Coronary artery (tissue), 2 donors: ENCODE measurements at regions not wholly inside any gene's neighbourhood (a gene's known extent, or its start where the extent isn't known, plus 50 kb on each side); places are given as distances from the start of the nearest gene placed in this dataset.

ENCODE experiments used
- DNase-seq: peaks from one replicate; pipeline ENCODE4 v3.0.0-alpha.2; 2017; ENCODE audit warnings: low spot score
- H3K27ac ChIP-seq, 2 donors: fragments of 200-600 bp; sonication (generic); one replicate each; pipeline ENCODE4 v1.5.1; 2016 to 2019
- H3K4me3 ChIP-seq: fragments of 200-600 bp; sonication (generic); 2 replicates; pipeline ENCODE4 v1.5.1; 2016; ENCODE audit warnings: mild to moderate bottlenecking, moderate library complexity
- TF ChIP-seq, protein P1 (sequence below): fragments of 200-600 bp; sonication (generic); IDR thresholded peaks from one replicate; pipeline ENCODE4 v1.5.1; 2019; ENCODE audit warnings: antibody characterized with exemption

- TF ChIP-seq, protein P1, sequence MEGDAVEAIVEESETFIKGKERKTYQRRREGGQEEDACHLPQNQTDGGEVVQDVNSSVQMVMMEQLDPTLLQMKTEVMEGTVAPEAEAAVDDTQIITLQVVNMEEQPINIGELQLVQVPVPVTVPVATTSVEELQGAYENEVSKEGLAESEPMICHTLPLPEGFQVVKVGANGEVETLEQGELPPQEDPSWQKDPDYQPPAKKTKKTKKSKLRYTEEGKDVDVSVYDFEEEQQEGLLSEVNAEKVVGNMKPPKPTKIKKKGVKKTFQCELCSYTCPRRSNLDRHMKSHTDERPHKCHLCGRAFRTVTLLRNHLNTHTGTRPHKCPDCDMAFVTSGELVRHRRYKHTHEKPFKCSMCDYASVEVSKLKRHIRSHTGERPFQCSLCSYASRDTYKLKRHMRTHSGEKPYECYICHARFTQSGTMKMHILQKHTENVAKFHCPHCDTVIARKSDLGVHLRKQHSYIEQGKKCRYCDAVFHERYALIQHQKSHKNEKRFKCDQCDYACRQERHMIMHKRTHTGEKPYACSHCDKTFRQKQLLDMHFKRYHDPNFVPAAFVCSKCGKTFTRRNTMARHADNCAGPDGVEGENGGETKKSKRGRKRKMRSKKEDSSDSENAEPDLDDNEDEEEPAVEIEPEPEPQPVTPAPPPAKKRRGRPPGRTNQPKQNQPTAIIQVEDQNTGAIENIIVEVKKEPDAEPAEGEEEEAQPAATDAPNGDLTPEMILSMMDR, result no peak
- Histone ChIP-seq H3K27ac (no peak overlapping the region), H3K4me3 (no peak overlapping the region)
- peak; percentile 60 for DNase-seq
These were observed 142.9 kb upstream of the WNT4 start for GRCh38 chr1:22285549-22286396.

GRCh38 chr1:22286491-22286890 is 143.6 kb upstream of the WNT4 start:
- DNase-seq, result peak; percentile 17
- Histone ChIP-seq H3K27ac (no peak overlapping the region), H3K4me3 (no peak overlapping the region)
- TF ChIP-seq, protein P1, result no peak

DNA sequence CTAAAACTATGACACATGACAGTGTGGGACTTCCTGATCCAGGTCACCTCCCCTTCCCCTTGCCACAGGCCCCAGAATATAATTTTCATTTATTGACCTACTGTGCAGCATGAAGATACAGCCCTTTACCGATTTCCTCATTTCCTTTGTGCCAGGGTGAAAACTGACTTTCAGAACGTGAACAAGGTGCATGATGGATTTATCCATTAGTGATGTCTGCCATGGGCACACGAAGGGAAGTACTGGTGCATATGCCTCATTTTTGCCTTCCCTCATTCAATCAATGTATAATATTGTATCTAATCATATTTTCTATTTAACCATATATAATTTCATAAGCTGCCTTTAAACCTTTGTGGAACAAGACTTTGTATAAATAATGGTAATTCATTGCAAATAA is 144.4 kb upstream of the WNT4 start:
- Histone ChIP-seq H3K4me3 (no peak overlapping the region), H3K27ac (no peak overlapping the region)
- TF ChIP-seq, protein P1, result no peak
- no peak for DNase-seq

- peak; percentile 62 for DNase-seq
- H3K4me3 ChIP-seq, result no peak overlapping the region
- no peak overlapping the region for H3K27ac ChIP-seq
- TF ChIP-seq, protein P1, result no peak
These were observed 145.1 kb upstream of the WNT4 start for GRCh38 chr1:22287946-22288520.

DNA sequence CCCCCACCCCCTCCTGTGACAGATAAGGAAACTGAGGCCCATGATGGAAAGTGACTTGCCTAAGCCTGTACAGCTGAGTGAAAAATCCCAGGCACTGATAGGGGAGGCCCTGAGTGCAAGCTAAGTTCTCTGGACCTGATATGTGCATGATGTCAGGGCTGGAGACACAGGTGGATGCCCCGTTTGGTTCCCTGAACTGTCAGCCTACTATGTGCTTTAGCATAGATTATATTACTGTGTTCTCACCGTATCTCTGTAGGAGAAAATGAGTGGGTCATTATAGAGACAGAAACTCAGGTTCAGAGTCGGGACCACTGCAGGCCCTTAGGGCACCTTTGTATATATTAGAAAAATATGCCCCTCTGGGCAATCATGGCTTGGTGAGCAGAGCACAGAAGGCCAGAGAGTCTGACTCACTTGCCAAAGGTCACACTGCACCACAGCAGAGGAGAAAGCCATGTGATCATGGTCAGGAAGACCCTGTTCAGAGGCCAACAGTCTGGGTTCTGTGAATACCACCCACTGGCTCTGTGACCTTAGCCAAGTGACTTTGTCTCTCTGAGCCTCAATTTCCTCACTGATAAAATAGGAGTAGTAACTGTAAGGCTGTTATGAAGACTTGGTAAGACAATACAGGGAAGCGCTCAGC is 145.8 kb upstream of the WNT4 start:
- DNase-seq, result peak; percentile 28
- Histone ChIP-seq H3K4me3 (no peak overlapping the region), H3K27ac (no peak overlapping the region)
- TF ChIP-seq, protein P1, result no peak

DNA sequence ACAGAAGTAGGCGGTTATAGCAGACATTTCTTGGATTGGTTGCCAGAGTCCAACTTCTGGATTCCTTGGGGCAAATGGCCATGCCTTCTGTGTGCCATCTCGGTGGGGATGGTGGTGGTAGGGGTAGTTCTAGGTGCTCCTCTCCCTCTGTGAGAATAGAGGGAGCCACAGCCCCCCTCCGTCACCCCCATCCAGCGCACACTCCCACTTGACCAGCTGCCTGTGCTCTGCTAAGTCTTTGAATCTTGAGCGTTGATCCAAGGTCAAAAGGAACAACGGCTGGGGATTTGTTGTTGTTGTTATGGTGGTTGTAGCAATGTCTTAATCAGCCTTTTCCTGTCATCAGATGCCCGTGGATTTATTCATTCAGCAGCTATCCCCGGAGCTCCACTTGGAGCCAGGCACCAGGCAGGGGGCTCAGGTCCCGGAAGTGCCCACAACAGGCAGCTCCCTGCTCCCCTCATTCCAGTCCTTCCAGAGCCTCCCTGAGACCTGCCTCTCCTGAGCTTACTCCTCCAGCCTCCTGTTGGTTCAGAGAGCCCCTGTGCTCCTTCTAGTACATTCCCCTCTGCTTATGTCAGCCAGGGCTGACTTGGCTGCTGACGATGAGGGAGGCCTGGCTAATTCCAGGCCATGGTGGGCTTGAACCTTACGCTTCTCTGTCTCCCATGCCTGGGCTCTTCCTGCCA is 146.6 kb upstream of the WNT4 start:
- TF ChIP-seq, protein P1, result no peak
- no peak overlapping the region for H3K4me3 ChIP-seq
- DNase-seq, result peak; percentile 41
- H3K27ac ChIP-seq, result no peak overlapping the region
